Lower lobe of right lung (tissue), 2 donors: ENCODE measurements at regions not wholly inside any gene's neighbourhood (a gene's known extent, or its start where the extent isn't known, plus 50 kb on each side); places are given as distances from the start of the nearest gene placed in this dataset.

Experiments used
- ATAC-seq, 2 donors: fragments of 200-7000 bp; cut with Tn5 transposase; one replicate each; pipeline ENCODE4 v1.9.1; 2020 to 2022; ENCODE audit warnings: mild to moderate bottlenecking in 2 of 2, moderate library complexity in 2 of 2
- DNase-seq: peaks from one replicate; pipeline ENCODE4 v3.0.0-alpha.2; 2020
- H3K27ac ChIP-seq: fragments of 200-600 bp; one replicate; pipeline ENCODE4 v1.8.0; 2022
- H3K27me3 ChIP-seq: fragments of 200-600 bp; one replicate; pipeline ENCODE4 v1.8.0; 2022; ENCODE audit warnings: low read depth
- H3K36me3 ChIP-seq: fragments of 200-600 bp; one replicate; pipeline ENCODE4 v1.8.0; 2022; ENCODE audit warnings: mild to moderate bottlenecking
- H3K4me1 ChIP-seq: fragments of 200-600 bp; one replicate; pipeline ENCODE4 v1.8.0; 2022
- H3K4me3 ChIP-seq: fragments of 200-600 bp; one replicate; pipeline ENCODE4 v1.8.0; 2022; ENCODE audit warnings: mild to moderate bottlenecking
- H3K9me3 ChIP-seq: fragments of 200-600 bp; one replicate; pipeline ENCODE4 v1.8.0; 2022
- CTCF ChIP-seq: fragments of 200-600 bp; IDR thresholded peaks from one replicate; pipeline ENCODE4 v1.8.0; 2022; ENCODE audit warnings: antibody characterized with exemption, mild to moderate bottlenecking
- intact Hi-C: fragments of 100-400 bp; cut with DNase I; formaldehyde crosslinking; loops from one replicate; pipeline ENCODE4 v1.11.0; 2022
- donor health status: DM: no; HTN: yes; CAD: no; lungs with severe emphysema.

GRCh38 chr6:147712841-147713240, 204.4 kb downstream of the SAMD5 start:
- ATAC-seq: no peak
- Histone ChIP-seq H3K4me1 (no peaks in the 10 kb centered on the region), H3K27me3 (no peaks in the 10 kb centered on the region), H3K36me3 (no peaks in the 10 kb centered on the region), H3K4me3 (no peak overlapping the region), H3K27ac (no peak overlapping the region), H3K9me3 (no peaks in the 10 kb centered on the region)
- DNase-seq: no peak
- intact Hi-C loops: no loop called here
- TF ChIP-seq CTCF: no peak

GRCh38 chr6:147715035-147715434, 206.5 kb downstream of the SAMD5 start:
- H3K27me3 ChIP-seq: no peaks in the 10 kb centered on the region
- no peak for DNase-seq
- H3K4me1 ChIP-seq: no peaks in the 10 kb centered on the region
- no peak overlapping the region for H3K4me3 ChIP-seq
- no peak for ATAC-seq
- TF ChIP-seq CTCF: no peak
- H3K36me3 ChIP-seq: no peaks in the 10 kb centered on the region
- H3K9me3 ChIP-seq: no peaks in the 10 kb centered on the region
- intact Hi-C loops: no loop called here
- no peak overlapping the region for H3K27ac ChIP-seq

GRCh38 chr6:147716434-147716833, 207.9 kb downstream of the SAMD5 start:
- intact Hi-C loops: no loop called here
- H3K27me3 ChIP-seq: no peaks in the 10 kb centered on the region
- no peaks in the 10 kb centered on the region for H3K9me3 ChIP-seq
- no peaks in the 10 kb centered on the region for H3K36me3 ChIP-seq
- no peak for DNase-seq
- ATAC-seq: no peak
- no peak overlapping the region for H3K27ac ChIP-seq
- no peaks in the 10 kb centered on the region for H3K4me1 ChIP-seq
- H3K4me3 ChIP-seq: no peak overlapping the region
- no peak for TF ChIP-seq CTCF

GRCh38 chr6:147717991-147718390, 209.5 kb downstream of the SAMD5 start:
- Histone ChIP-seq H3K36me3 (no peaks in the 10 kb centered on the region), H3K27me3 (no peaks in the 10 kb centered on the region), H3K9me3 (no peaks in the 10 kb centered on the region), H3K4me1 (no peaks in the 10 kb centered on the region), H3K4me3 (no peak overlapping the region), H3K27ac (no peak overlapping the region)
- no peak for TF ChIP-seq CTCF
- intact Hi-C loops: no loop called here
- ATAC-seq (no peak), DNase-seq (no peak)

- Histone ChIP-seq H3K9me3 (no peaks in the 10 kb centered on the region), H3K27me3 (no peaks in the 10 kb centered on the region), H3K4me1 (no peaks in the 10 kb centered on the region), H3K36me3 (no peaks in the 10 kb centered on the region), H3K4me3 (no peak overlapping the region), H3K27ac (no peak overlapping the region)
- ATAC-seq (no peak), DNase-seq (no peak)
- intact Hi-C loops: no loop called here
- TF ChIP-seq CTCF: no peak
These were observed 213.7 kb downstream of the SAMD5 start for GRCh38 chr6:147722158-147722557.

- H3K4me3 ChIP-seq: no peak overlapping the region
- intact Hi-C loops: no loop called here
These were observed 216.0 kb downstream of the SAMD5 start for GRCh38 chr6:147724454-147724853.

More at GRCh38 chr6:147724454-147724853, 216.0 kb downstream of the SAMD5 start:
- H3K4me1 ChIP-seq: no peaks in the 10 kb centered on the region
- H3K27me3 ChIP-seq: no peaks in the 10 kb centered on the region
- no peaks in the 10 kb centered on the region for H3K36me3 ChIP-seq
- TF ChIP-seq CTCF: no peak
- no peaks in the 10 kb centered on the region for H3K9me3 ChIP-seq
- no peak overlapping the region for H3K27ac ChIP-seq
- ATAC-seq (no peak), DNase-seq (no peak)
